ENCODE measurements at regions not wholly inside any gene's neighbourhood (a gene's known extent, or its start where the extent isn't known, plus 50 kb on each side); places are given as distances from the start of the nearest gene placed in this dataset.

GRCh38 chr6:43970913-43971775 is 156.1 kb downstream of the MRPL14 start:
- no peak for TF ChIP-seq CTCF (IDR thresholded peaks at IDR 0.05 in 2 of 3, conservative IDR thresholded peaks at IDR 0.05 in 1 of 3; ENCODE audit: borderline replicate concordance in 1 of 3, insufficient read depth in 1 of 3, low read depth in 2 of 3, low read length in 2 of 3)
- no peak for TF ChIP-seq ZNF274 (IDR thresholded peaks at IDR 0.05; ENCODE audit: low read depth, low read length)
- TF ChIP-seq JUND (IDR thresholded peaks at IDR 0.05) = no peak
- TF ChIP-seq SIN3A (IDR thresholded peaks at IDR 0.05; ENCODE audit: low read depth) = no peak
- no peak for TF ChIP-seq ZBTB33 (IDR thresholded peaks at IDR 0.05; ENCODE audit: extremely low read depth, insufficient replicate concordance, low read length)
- TF ChIP-seq ZFX (IDR thresholded peaks at IDR 0.05) = no peak
- no peak for TF ChIP-seq RAD21 (IDR thresholded peaks at IDR 0.05; ENCODE audit: low read depth)
- TF ChIP-seq EGR1 (IDR thresholded peaks at IDR 0.05; ENCODE audit: low read depth) = no peak
- no peak for TF ChIP-seq POLR2A (IDR thresholded peaks at IDR 0.05; ENCODE audit: borderline replicate concordance, extremely low read depth, insufficient read depth, insufficient read length)
- TF ChIP-seq EZH2 (IDR thresholded peaks at IDR 0.05) = no peak
- no peak for TF ChIP-seq POLR2AphosphoS5 (IDR thresholded peaks at IDR 0.05; ENCODE audit: low read depth, low read length)
- TF ChIP-seq YY1 (IDR thresholded peaks at IDR 0.05; ENCODE audit: extremely low read depth, insufficient replicate concordance, low read depth, low read length) = no peak

All from HCT116 (cell line).